Effector CD8-positive, alpha-beta T cell (primary cell): ENCODE measurements at regions not wholly inside any gene's neighbourhood (a gene's known extent, or its start where the extent isn't known, plus 50 kb on each side); places are given as distances from the start of the nearest gene placed in this dataset.
A peak's percentile ranks its signal among the peaks of the same experiment; 100 is the strongest.
"Not testable (repeated sequence)": the region's sequence is repeated elsewhere in the genome, so short reads cannot be mapped to it uniquely, and the experiment has no call there.

Experiments
- DNase-seq: peaks from one replicate; lab custom pipeline; 2025; lab: John Stamatoyannopoulos, UW

GRCh38 chr9:78122631-78123030 lies 91.0 kb upstream of the GNAQ start:
- DNase-seq = no peak

- peak; percentile 11 for DNase-seq
These were observed 89.9 kb upstream of the GNAQ start for GRCh38 chr9:78121488-78121887.

GRCh38 chr9:78118742-78119473 lies 87.3 kb upstream of the GNAQ start:
- no peak for DNase-seq

GRCh38 chr9:78115073-78115472 lies 83.5 kb upstream of the GNAQ start:
- DNase-seq = no peak

GRCh38 chr9:78114581-78114980 lies 83.0 kb upstream of the GNAQ start:
- no peak for DNase-seq

- no peak for DNase-seq
These were observed 80.8 kb upstream of the GNAQ start for GRCh38 chr9:78112406-78112805.

GRCh38 chr9:78112004-78112403 lies 80.4 kb upstream of the GNAQ start:
- no peak for DNase-seq

- no peak for DNase-seq
These were observed 77.5 kb upstream of the GNAQ start for GRCh38 chr9:78109075-78109474.

- DNase-seq = not testable (repeated sequence)
These were observed 75.0 kb upstream of the GNAQ start for GRCh38 chr9:78106586-78106985.

- no peak for DNase-seq
These were observed 72.4 kb upstream of the GNAQ start for GRCh38 chr9:78103971-78104433.

GRCh38 chr9:78101247-78101646 lies 69.6 kb upstream of the GNAQ start:
- DNase-seq = no peak

- no peak for DNase-seq
These were observed 65.9 kb upstream of the GNAQ start for GRCh38 chr9:78097541-78097940.

GRCh38 chr9:78091731-78092130 lies 60.1 kb upstream of the GNAQ start:
- no peak for DNase-seq

GRCh38 chr9:78089111-78089510 lies 57.5 kb upstream of the GNAQ start:
- no peak for DNase-seq

GRCh38 chr9:78088190-78088589 lies 56.6 kb upstream of the GNAQ start:
- DNase-seq = not testable (repeated sequence)
